ENCODE measurements at regions not wholly inside any gene's neighbourhood (a gene's known extent, or its start where the extent isn't known, plus 50 kb on each side); places are given as distances from the start of the nearest gene placed in this dataset.

DNA sequence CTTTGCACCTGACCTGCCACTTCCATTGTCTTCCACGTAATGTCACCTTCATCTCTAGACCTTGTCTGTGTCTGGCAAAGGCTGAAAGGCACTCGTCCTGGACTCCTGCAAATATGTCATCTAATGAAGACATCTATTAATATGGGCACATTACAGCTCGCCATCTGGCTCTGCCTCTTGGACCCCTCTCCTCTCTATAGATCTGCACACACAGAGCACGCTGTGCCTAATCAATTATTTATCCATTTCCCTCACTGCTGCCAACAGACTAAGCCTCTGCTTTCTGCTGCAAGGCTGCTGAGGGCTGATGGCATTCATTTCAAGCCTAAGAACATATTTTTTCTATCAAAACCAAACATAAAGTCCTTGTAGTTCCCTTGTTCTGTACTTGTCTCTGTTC, 573.0 kb downstream of the TUSC7 start:
- TF ChIP-seq, protein P1, sequence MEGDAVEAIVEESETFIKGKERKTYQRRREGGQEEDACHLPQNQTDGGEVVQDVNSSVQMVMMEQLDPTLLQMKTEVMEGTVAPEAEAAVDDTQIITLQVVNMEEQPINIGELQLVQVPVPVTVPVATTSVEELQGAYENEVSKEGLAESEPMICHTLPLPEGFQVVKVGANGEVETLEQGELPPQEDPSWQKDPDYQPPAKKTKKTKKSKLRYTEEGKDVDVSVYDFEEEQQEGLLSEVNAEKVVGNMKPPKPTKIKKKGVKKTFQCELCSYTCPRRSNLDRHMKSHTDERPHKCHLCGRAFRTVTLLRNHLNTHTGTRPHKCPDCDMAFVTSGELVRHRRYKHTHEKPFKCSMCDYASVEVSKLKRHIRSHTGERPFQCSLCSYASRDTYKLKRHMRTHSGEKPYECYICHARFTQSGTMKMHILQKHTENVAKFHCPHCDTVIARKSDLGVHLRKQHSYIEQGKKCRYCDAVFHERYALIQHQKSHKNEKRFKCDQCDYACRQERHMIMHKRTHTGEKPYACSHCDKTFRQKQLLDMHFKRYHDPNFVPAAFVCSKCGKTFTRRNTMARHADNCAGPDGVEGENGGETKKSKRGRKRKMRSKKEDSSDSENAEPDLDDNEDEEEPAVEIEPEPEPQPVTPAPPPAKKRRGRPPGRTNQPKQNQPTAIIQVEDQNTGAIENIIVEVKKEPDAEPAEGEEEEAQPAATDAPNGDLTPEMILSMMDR (IDR thresholded peaks at IDR 0.05 in 4 of 5, conservative IDR thresholded peaks at IDR 0.05 in 1 of 5), result no peak
- TF ChIP-seq POLR2A (IDR thresholded peaks at IDR 0.05), result no peak

All from gastrocnemius medialis (tissue), 4 donors.